ENCODE measurements at regions not wholly inside any gene's neighbourhood (a gene's known extent, or its start where the extent isn't known, plus 50 kb on each side); places are given as distances from the start of the nearest gene placed in this dataset.

DNA sequence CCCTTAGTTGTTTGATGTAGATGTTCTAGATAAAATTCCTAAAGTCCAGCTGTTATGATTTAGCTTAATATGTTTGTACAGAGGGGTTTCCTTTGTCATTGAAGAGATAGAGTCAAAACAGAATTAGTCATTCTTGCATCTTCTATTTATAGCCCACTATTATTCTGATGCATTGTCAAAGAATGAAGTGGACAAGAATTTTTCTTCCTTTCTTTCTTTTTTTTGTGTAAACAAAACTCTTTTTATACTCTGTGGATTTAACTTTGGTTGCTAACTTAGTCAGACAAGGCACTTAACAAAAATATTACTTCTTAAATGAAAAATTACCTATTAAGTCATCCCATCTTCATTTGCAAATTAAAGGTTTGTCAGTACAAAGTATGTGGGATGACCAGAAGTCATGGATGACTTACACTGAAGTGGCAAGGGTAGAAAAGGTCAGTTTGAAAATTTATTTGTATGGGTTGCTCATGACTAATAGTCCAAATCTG lies 215.6 kb upstream of the DDHD1 start:
- TF ChIP-seq, protein P1, sequence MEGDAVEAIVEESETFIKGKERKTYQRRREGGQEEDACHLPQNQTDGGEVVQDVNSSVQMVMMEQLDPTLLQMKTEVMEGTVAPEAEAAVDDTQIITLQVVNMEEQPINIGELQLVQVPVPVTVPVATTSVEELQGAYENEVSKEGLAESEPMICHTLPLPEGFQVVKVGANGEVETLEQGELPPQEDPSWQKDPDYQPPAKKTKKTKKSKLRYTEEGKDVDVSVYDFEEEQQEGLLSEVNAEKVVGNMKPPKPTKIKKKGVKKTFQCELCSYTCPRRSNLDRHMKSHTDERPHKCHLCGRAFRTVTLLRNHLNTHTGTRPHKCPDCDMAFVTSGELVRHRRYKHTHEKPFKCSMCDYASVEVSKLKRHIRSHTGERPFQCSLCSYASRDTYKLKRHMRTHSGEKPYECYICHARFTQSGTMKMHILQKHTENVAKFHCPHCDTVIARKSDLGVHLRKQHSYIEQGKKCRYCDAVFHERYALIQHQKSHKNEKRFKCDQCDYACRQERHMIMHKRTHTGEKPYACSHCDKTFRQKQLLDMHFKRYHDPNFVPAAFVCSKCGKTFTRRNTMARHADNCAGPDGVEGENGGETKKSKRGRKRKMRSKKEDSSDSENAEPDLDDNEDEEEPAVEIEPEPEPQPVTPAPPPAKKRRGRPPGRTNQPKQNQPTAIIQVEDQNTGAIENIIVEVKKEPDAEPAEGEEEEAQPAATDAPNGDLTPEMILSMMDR (IDR thresholded peaks at IDR 0.05): no peak

DNA sequence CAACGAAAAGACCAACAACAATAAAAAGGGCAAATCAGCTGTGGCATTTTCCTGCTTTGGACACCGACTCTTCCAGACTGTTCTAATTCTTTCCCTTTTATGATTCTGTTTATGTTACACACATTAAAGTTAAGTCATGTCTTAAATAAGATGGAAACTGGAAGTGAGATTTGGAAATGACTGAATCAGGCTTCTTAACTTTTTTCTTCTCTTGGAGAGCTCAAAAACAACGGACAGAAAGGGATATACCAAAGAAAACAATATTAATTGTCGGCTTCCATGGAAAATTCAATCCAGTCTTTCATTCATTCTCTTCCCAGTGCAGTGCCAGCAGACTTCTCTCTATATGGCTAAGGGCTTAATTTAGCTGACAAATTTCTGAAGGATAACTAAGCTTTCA lies 214.9 kb upstream of the DDHD1 start:
- TF ChIP-seq, protein P1 (IDR thresholded peaks at IDR 0.05): no peak

DNA sequence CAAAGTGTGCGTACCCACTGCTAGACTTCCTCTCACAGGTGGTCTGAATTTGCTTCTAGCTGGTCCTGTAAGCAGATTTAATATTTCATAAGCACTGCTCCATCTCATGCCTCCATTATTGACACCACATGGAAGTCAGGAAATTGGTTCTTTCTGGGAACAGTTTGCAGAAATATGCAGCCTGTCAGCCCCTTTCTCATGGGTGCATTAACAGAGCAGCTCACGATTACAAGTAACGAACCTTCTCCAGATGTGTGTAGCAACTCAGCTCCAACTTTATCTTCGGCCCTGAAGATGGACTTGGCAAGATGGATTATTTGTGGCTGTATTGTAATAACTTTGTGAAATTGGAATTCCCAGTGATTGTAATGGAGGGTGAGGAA lies 214.5 kb upstream of the DDHD1 start:
- TF ChIP-seq, protein P1 (IDR thresholded peaks at IDR 0.05): no peak

DNA sequence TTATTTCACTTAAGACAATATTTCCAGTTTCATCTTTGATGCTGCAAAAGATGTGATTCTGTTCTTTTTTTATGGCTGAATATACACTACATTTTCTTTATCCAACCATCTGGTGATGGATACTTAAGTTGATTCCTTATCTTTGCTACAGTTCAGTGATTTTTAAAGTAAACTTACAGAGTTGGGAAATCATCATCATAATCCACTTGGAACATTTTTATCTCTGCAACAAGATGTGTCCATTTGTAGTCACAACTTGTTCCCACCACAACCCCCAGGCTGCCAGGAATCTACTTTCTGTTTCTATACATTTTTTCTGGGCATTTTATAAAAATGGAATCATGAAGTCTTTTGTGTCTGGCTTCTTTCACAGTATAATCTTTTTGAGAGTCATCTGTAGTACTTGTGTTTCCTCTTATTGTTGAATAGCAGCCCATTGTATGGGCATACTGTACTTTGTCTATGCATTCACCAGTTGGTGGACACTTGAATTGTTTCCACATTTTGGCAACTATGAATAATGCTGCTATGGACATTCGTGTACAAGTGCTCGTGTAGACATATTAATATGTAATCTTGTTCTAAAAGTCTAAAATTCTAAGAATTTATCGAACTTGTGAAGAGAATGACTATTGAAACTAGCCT lies 212.5 kb upstream of the DDHD1 start:
- TF ChIP-seq, protein P1 (IDR thresholded peaks at IDR 0.05): no peak

DNA sequence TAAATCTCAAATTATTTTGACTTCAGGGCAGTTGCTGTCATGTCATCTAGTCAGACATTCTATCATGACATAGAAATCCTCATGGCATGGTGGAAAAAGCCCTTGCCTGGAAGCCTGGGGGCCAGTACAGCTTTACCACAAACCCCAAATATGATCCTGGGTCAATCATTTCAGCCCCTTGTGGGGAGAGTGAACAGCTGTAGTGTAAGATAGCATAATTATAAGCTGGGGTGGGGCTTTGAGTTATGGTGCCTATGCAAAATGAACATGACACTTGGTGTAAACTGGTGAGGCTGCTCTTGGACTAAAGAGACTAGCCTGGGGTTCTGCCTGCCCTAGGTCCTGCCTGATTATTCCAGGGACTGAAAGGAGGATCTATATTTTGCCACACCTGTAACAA lies 207.7 kb upstream of the DDHD1 start:
- TF ChIP-seq, protein P1 (IDR thresholded peaks at IDR 0.05): no peak

DNA sequence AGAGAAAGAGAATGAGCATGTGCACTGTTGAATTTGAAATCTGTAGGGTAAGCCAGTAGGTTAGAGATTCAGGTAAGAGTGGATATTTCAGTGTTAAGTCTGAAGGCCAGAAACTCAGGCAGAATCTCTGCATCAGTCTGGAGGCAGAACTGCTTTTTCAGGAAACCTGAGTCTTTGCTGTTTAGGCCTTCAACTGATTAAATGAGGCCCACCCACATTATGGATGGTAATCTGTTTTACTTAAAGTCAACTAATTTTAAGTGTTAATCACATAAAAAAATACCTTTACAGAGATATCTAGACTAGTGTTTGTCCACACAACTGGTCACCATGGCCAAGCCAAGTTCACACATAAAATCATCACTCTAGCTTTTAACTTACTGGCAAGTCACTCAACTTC lies 205.0 kb upstream of the DDHD1 start:
- TF ChIP-seq, protein P1 (IDR thresholded peaks at IDR 0.05): no peak

DNA sequence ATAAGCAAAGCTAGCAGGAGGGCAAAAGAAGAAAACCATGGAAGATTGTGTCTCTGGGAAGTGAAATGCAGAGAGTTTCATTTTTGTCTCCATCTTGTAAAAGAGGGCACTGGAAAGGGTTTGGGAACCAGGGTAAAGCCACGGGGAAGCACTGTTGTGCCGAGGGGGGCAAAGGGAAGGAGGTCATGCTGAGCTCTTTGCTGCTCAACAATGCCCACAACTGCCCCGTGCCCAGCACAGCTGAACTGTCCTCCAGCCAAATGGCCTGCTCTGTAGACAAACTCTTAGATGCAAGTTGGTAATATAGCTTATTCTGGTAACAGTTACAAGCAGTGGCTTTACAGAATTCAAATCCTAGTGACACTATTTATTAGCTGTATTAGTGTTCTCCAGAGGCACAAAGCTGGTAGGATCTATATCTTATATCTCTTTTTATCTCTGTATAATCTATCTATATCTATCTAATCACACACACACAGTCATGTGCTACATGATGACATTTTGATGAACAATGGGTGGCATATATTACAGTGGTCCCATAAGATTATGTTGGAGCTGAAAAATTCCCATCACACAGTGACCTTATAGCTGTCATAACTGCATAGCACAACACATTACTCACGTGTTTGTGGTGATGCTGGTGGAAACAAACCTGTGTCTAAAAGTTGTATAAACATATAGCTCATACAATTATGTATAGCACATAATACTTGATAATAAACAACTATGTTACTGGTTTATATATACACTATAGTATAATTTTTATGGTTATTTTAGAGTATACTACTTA lies 203.4 kb upstream of the DDHD1 start:
- TF ChIP-seq, protein P1 (IDR thresholded peaks at IDR 0.05): no peak

Data from LNCAP (cell line).